Glutamatergic neuron (in vitro differentiated cells): ENCODE measurements at regions not wholly inside any gene's neighbourhood (a gene's known extent, or its start where the extent isn't known, plus 50 kb on each side); places are given as distances from the start of the nearest gene placed in this dataset.
"Not testable (repeated sequence)": the region's sequence is repeated elsewhere in the genome, so short reads cannot be mapped to it uniquely, and the experiment has no call there.

Source experiments
- DNase-seq: peaks from one replicate; pipeline ENCODE4 v3.0.0; 2022
- H3K27ac Mint-ChIP-seq: one replicate; pipeline ENCODE4 v1.8.0; 2020; ENCODE audit warnings: mild to moderate bottlenecking, mixed read lengths, inconsistent platforms; ENCODE audit not compliant: unreplicated experiment
- H3K27me3 Mint-ChIP-seq: one replicate; pipeline ENCODE4 v1.8.0; 2020; ENCODE audit warnings: mild to moderate bottlenecking, moderate library complexity, mixed read lengths, inconsistent platforms; ENCODE audit not compliant: unreplicated experiment
- H3K36me3 Mint-ChIP-seq: one replicate; pipeline ENCODE4 v1.8.0; 2020; ENCODE audit warnings: mild to moderate bottlenecking, mixed read lengths, inconsistent platforms; ENCODE audit not compliant: unreplicated experiment
- H3K4me1 Mint-ChIP-seq: one replicate; pipeline ENCODE4 v1.8.0; 2020; ENCODE audit warnings: mild to moderate bottlenecking, low read depth, mixed read lengths, inconsistent platforms; ENCODE audit not compliant: unreplicated experiment
- H3K4me3 Mint-ChIP-seq: one replicate; pipeline ENCODE4 v1.8.0; 2020; ENCODE audit warnings: mild to moderate bottlenecking, mixed read lengths, inconsistent platforms; ENCODE audit not compliant: unreplicated experiment
- H3K9me3 Mint-ChIP-seq: one replicate; pipeline ENCODE4 v1.8.0; 2020; ENCODE audit warnings: mild to moderate bottlenecking, moderate library complexity, mixed read lengths, inconsistent platforms; ENCODE audit not compliant: unreplicated experiment
- CTCF ChIP-seq: fragments of 200-600 bp; sonication (generic); IDR thresholded peaks from one replicate; pipeline ENCODE4 v1.5.0; 2021; ENCODE audit not compliant: partially characterized antibody, unreplicated experiment

- DNase-seq, result no peak
- H3K36me3 Mint-ChIP-seq, result peaks cover 9% of the 10 kb centered on the region
- no peaks in the 10 kb centered on the region for H3K27me3 Mint-ChIP-seq
- H3K9me3 Mint-ChIP-seq, result peaks cover 3% of the 10 kb centered on the region
- H3K27ac Mint-ChIP-seq, result no peak overlapping the region
- no peak overlapping the region for H3K4me3 Mint-ChIP-seq
- no peak for TF ChIP-seq CTCF
- no peaks in the 10 kb centered on the region for H3K4me1 Mint-ChIP-seq
Observed at GRCh38 chr14:101294136-101294535, 267.2 kb upstream of the DIO3 start.

- H3K36me3 Mint-ChIP-seq, H3K4me3 Mint-ChIP-seq, DNase-seq, H3K4me1 Mint-ChIP-seq, H3K9me3 Mint-ChIP-seq, H3K27me3 Mint-ChIP-seq, H3K27ac Mint-ChIP-seq: not testable (repeated sequence)
Observed at GRCh38 chr14:101299781-101300180, 261.5 kb upstream of the DIO3 start.

- H3K4me3 Mint-ChIP-seq, result no peak overlapping the region
- DNase-seq, result no peak
- no peak overlapping the region for H3K27ac Mint-ChIP-seq
- peaks cover 6% of the 10 kb centered on the region for H3K36me3 Mint-ChIP-seq
- H3K27me3 Mint-ChIP-seq, result no peaks in the 10 kb centered on the region
- H3K9me3 Mint-ChIP-seq, result peaks cover 2% of the 10 kb centered on the region
- no peaks in the 10 kb centered on the region for H3K4me1 Mint-ChIP-seq
- no peak for TF ChIP-seq CTCF
Observed at GRCh38 chr14:101301011-101301410, 260.3 kb upstream of the DIO3 start.

DNA sequence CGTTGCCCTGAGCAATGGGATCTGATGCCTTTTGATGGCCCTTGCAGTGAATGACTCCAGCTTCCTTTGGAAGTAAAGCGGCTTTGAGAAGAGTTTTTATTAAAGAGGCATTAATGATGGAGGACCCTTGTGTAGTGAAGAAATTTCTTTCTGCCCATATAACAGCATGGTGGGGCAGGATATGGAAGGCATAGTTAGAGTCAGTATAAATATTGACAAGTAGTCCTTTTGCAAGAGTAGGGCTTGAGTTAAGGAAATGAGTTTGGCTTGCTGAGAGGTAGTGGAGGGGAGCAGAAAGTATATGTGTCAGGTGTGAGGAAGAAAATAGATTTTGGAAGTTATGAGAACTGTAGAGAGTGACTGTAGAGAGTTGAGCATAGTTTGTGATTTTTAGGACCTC is 254.1 kb upstream of the DIO3 start:
- H3K4me3 Mint-ChIP-seq, H3K9me3 Mint-ChIP-seq, H3K36me3 Mint-ChIP-seq, DNase-seq, H3K4me1 Mint-ChIP-seq, H3K27ac Mint-ChIP-seq, H3K27me3 Mint-ChIP-seq: not testable (repeated sequence)

GRCh38 chr14:101311186-101311585 is 250.1 kb upstream of the DIO3 start:
- H3K36me3 Mint-ChIP-seq, H3K4me3 Mint-ChIP-seq, H3K9me3 Mint-ChIP-seq, H3K27ac Mint-ChIP-seq, H3K27me3 Mint-ChIP-seq, H3K4me1 Mint-ChIP-seq, DNase-seq: not testable (repeated sequence)

GRCh38 chr14:101313268-101313667 is 248.0 kb upstream of the DIO3 start:
- Mint-ChIP-seq H3K36me3 (peaks cover 13% of the 10 kb centered on the region), H3K27me3 (peaks cover 2% of the 10 kb centered on the region), H3K4me1 (no peaks in the 10 kb centered on the region), H3K9me3 (peaks cover 4% of the 10 kb centered on the region), H3K27ac (no peak overlapping the region), H3K4me3 (no peak overlapping the region)
- peak; percentile 43 for DNase-seq
- no peak for TF ChIP-seq CTCF

GRCh38 chr14:101315802-101316296 is 245.4 kb upstream of the DIO3 start:
- peaks cover 2% of the 10 kb centered on the region for H3K27me3 Mint-ChIP-seq
- peaks cover 13% of the 10 kb centered on the region for H3K36me3 Mint-ChIP-seq
- no peak overlapping the region for H3K4me3 Mint-ChIP-seq
- H3K4me1 Mint-ChIP-seq, result no peaks in the 10 kb centered on the region
- peaks cover 4% of the 10 kb centered on the region for H3K9me3 Mint-ChIP-seq
- DNase-seq, result no peak
- TF ChIP-seq CTCF, result no peak
- H3K27ac Mint-ChIP-seq, result no peak overlapping the region
